ENCODE measurements at regions not wholly inside any gene's neighbourhood (a gene's known extent, or its start where the extent isn't known, plus 50 kb on each side); places are given as distances from the start of the nearest gene placed in this dataset.

- Histone ChIP-seq H3K79me2 (replicated peaks; ENCODE audit: insufficient read depth, low read length) (no peaks in the 10 kb centered on the region), H3K27ac (ENCODE audit: low read length) (no peak overlapping the region), H3K9me2 (ENCODE audit: insufficient read depth, low read length) (no peaks in the 10 kb centered on the region), H4K20me1 (ENCODE audit: insufficient read depth) (no peaks in the 10 kb centered on the region), H3F3A (ENCODE audit: insufficient read depth, low read length, poor library complexity, severe bottlenecking) (no peaks in the 10 kb centered on the region), H3K4me3 (ENCODE audit: low read length) (no peak overlapping the region), H3K36me3 (ENCODE audit: insufficient read depth, low read length) (no peaks in the 10 kb centered on the region), H3K9ac (ENCODE audit: low read length) (no peak overlapping the region), H3K4me2 (ENCODE audit: low read length) (no peak overlapping the region), H3K9me3 (ENCODE audit: low read length) (no peaks in the 10 kb centered on the region), H3K27me3 (ENCODE audit: insufficient read depth, low read depth, low read length) (no peaks in the 10 kb centered on the region), H2AFZ (ENCODE audit: low read depth, low read length) (no peak overlapping the region)
- TF ChIP-seq EP300 (conservative IDR thresholded peaks at IDR 0.05; ENCODE audit: poor library complexity, severe bottlenecking) (no peak), POLR2AphosphoS5 (IDR thresholded peaks at IDR 0.05) (no peak), SMC3 (conservative IDR thresholded peaks at IDR 0.05; ENCODE audit: poor library complexity) (no peak), EZH2 (IDR thresholded peaks at IDR 0.05; ENCODE audit: borderline replicate concordance, insufficient read depth, low read length, poor library complexity, severe bottlenecking) (no peak)
- TF ChIP-seq, protein P1, sequence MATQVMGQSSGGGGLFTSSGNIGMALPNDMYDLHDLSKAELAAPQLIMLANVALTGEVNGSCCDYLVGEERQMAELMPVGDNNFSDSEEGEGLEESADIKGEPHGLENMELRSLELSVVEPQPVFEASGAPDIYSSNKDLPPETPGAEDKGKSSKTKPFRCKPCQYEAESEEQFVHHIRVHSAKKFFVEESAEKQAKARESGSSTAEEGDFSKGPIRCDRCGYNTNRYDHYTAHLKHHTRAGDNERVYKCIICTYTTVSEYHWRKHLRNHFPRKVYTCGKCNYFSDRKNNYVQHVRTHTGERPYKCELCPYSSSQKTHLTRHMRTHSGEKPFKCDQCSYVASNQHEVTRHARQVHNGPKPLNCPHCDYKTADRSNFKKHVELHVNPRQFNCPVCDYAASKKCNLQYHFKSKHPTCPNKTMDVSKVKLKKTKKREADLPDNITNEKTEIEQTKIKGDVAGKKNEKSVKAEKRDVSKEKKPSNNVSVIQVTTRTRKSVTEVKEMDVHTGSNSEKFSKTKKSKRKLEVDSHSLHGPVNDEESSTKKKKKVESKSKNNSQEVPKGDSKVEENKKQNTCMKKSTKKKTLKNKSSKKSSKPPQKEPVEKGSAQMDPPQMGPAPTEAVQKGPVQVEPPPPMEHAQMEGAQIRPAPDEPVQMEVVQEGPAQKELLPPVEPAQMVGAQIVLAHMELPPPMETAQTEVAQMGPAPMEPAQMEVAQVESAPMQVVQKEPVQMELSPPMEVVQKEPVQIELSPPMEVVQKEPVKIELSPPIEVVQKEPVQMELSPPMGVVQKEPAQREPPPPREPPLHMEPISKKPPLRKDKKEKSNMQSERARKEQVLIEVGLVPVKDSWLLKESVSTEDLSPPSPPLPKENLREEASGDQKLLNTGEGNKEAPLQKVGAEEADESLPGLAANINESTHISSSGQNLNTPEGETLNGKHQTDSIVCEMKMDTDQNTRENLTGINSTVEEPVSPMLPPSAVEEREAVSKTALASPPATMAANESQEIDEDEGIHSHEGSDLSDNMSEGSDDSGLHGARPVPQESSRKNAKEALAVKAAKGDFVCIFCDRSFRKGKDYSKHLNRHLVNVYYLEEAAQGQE (IDR thresholded peaks at IDR 0.05; ENCODE audit: borderline replicate concordance): no peak
Measured at GRCh38 chr11:122025757-122026156, 90.3 kb downstream of the BLID start.

- Histone ChIP-seq H4K20me1 (ENCODE audit: insufficient read depth) (no peaks in the 10 kb centered on the region), H3K27ac (ENCODE audit: low read length) (no peak overlapping the region), H3K27me3 (ENCODE audit: insufficient read depth, low read depth, low read length) (no peaks in the 10 kb centered on the region), H3K36me3 (ENCODE audit: insufficient read depth, low read length) (no peaks in the 10 kb centered on the region), H3F3A (ENCODE audit: insufficient read depth, low read length, poor library complexity, severe bottlenecking) (no peaks in the 10 kb centered on the region), H3K9ac (ENCODE audit: low read length) (no peak overlapping the region), H3K4me3 (ENCODE audit: low read length) (no peak overlapping the region), H3K9me2 (ENCODE audit: insufficient read depth, low read length) (no peaks in the 10 kb centered on the region), H2AFZ (ENCODE audit: low read depth, low read length) (no peak overlapping the region), H3K9me3 (ENCODE audit: low read length) (no peaks in the 10 kb centered on the region), H3K4me2 (ENCODE audit: low read length) (no peak overlapping the region), H3K79me2 (replicated peaks; ENCODE audit: insufficient read depth, low read length) (no peaks in the 10 kb centered on the region)
- TF ChIP-seq CTCF (IDR thresholded peaks at IDR 0.05; ENCODE audit: poor library complexity, severe bottlenecking) (no peak), EZH2 (IDR thresholded peaks at IDR 0.05; ENCODE audit: borderline replicate concordance, insufficient read depth, low read length, poor library complexity, severe bottlenecking) (no peak), POLR2AphosphoS5 (IDR thresholded peaks at IDR 0.05) (no peak), EP300 (conservative IDR thresholded peaks at IDR 0.05; ENCODE audit: poor library complexity, severe bottlenecking) (no peak), MXI1 (conservative IDR thresholded peaks at IDR 0.05; ENCODE audit: poor library complexity, severe bottlenecking) (no peak), RAD21 (conservative IDR thresholded peaks at IDR 0.05) (no peak), TAF1 (IDR thresholded peaks at IDR 0.05; ENCODE audit: low read depth) (no peak), SMC3 (conservative IDR thresholded peaks at IDR 0.05; ENCODE audit: poor library complexity) (no peak)
- TF ChIP-seq, protein P1 (IDR thresholded peaks at IDR 0.05; ENCODE audit: borderline replicate concordance): no peak
Measured at GRCh38 chr11:122024278-122024677, 91.7 kb downstream of the BLID start.

Data from neural cell (in vitro differentiated cells).